ENCODE measurements at regions not wholly inside any gene's neighbourhood (a gene's known extent, or its start where the extent isn't known, plus 50 kb on each side); places are given as distances from the start of the nearest gene placed in this dataset.

- no peak for TF ChIP-seq CTCF (IDR thresholded peaks at IDR 0.05)
- TF ChIP-seq POLR2A (IDR thresholded peaks at IDR 0.05), result no peak
Measured at GRCh38 chr3:69494185-69494584, 108.3 kb upstream of the FRMD4B start.

All from testis (tissue), 2 donors.